A549 (cell line): ENCODE measurements at regions not wholly inside any gene's neighbourhood (a gene's known extent, or its start where the extent isn't known, plus 50 kb on each side); places are given as distances from the start of the nearest gene placed in this dataset.

ENCODE experiments used
- CBX2 ChIP-seq: fragments of 200-600 bp; sonication (generic); IDR thresholded peaks from 2 replicates; pipeline ENCODE4 v1.6.1; 2016; ENCODE audit warnings: low read depth, mild to moderate bottlenecking, borderline replicate concordance
- CTCF ChIP-seq: fragments of >200 bp; sonication (Bioruptor Twin); formaldehyde crosslinking; IDR thresholded peaks from 3 replicates; pipeline ENCODE4 v1.5.1; 2016
- KDM5A ChIP-seq: fragments of 200-600 bp; sonication (generic); IDR thresholded peaks from 2 replicates; pipeline ENCODE4 v1.6.1; 2016; ENCODE audit warnings: antibody characterized with exemption, mild to moderate bottlenecking
- MYC ChIP-seq: IDR thresholded peaks from 2 replicates; pipeline ENCODE4 v1.6.1; 2012; ENCODE audit warnings: mild to moderate bottlenecking, inconsistent platforms, low read length, improper control_type of control experiment, borderline replicate concordance
- NFE2L2 ChIP-seq: fragments of 150-350 bp; conservative IDR thresholded peaks from 2 replicates; pipeline ENCODE4 v1.6.1; 2014; ENCODE audit warnings: low read length
- POLR2A ChIP-seq: IDR thresholded peaks from 2 replicates; pipeline ENCODE4 v1.6.1; 2012; ENCODE audit warnings: mild to moderate bottlenecking, low read length
- RAD21 ChIP-seq, 2 experiments: fragments of >200 bp in 1 of 2; sonication (Bioruptor Twin) in 1 of 2; formaldehyde crosslinking in 1 of 2; IDR thresholded peaks in 1 of 2; conservative IDR thresholded peaks in 1 of 2; 2 replicates in 1 of 2; 3 replicates in 1 of 2; pipeline ENCODE4 v1.6.1; 2012 to 2018; ENCODE audit warnings: inconsistent platforms in 1 of 2
- RNF2 ChIP-seq: fragments of 200-600 bp; sonication (generic); IDR thresholded peaks from 2 replicates; pipeline ENCODE4 v1.6.1; 2016; ENCODE audit warnings: low read depth, mild to moderate bottlenecking, antibody characterized with exemption, moderate library complexity, borderline replicate concordance
- ZC3H11A ChIP-seq: fragments of 450-650 bp; IDR thresholded peaks from 2 replicates; pipeline ENCODE4 v1.6.1; 2014; ENCODE audit warnings: antibody characterized with exemption, mild to moderate bottlenecking
- TF ChIP-seq, protein P1 (sequence below): IDR thresholded peaks from 2 replicates; pipeline ENCODE4 v1.6.1; 2012

- TF ChIP-seq CTCF (no peak), NFE2L2 (no peak), KDM5A (no peak), MYC (no peak), RAD21 (conservative IDR thresholded peaks at IDR 0.05 in 1 of 2, IDR thresholded peaks at IDR 0.05 in 1 of 2) (no peak), CBX2 (no peak), RNF2 (no peak), ZC3H11A (no peak), POLR2A (no peak)
- TF ChIP-seq, protein P1, sequence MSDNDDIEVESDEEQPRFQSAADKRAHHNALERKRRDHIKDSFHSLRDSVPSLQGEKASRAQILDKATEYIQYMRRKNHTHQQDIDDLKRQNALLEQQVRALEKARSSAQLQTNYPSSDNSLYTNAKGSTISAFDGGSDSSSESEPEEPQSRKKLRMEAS, result no peak
Observed at GRCh38 chr1:201590474-201590873, 51.5 kb downstream of the NAV1 start.
